ENCODE measurements at regions not wholly inside any gene's neighbourhood (a gene's known extent, or its start where the extent isn't known, plus 50 kb on each side); places are given as distances from the start of the nearest gene placed in this dataset.
"Not testable (repeated sequence)": the region's sequence is repeated elsewhere in the genome, so short reads cannot be mapped to it uniquely, and the experiment has no call there.

DNA sequence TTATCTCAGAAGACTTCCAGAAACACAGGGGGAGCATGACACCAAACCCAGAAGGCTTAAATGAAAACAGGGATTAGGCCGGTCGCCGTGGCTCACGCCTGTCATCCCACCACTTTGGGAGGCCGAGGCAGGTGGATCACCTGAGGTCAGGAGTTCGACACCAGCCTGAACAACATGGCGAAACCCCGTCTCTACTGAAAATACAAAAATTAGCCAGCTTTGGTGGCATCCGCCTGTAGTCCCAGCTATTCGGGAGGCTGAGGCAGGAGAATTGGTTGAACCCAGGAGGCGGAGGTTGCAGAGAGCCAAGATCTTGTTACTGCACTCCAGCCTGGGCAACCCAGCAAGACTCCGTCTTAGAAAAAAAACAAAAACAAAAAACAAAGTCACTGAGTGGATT lies 294.1 kb downstream of the ASMT start:
- TF ChIP-seq ZNF350 (CRISPR knock-in tag; IDR thresholded peaks at IDR 0.05; ENCODE audit: borderline replicate concordance, low read depth); CTCF (CRISPR knock-in tag; IDR thresholded peaks at IDR 0.05); ZSCAN29 (CRISPR knock-in tag; conservative IDR thresholded peaks at IDR 0.05); SMC3 (IDR thresholded peaks at IDR 0.05; ENCODE audit: low read length); ZFP36 (IDR thresholded peaks at IDR 0.05; ENCODE audit: borderline replicate concordance, low read depth, low read length, partially characterized antibody): not testable (repeated sequence)
- TF ChIP-seq, protein P1, sequence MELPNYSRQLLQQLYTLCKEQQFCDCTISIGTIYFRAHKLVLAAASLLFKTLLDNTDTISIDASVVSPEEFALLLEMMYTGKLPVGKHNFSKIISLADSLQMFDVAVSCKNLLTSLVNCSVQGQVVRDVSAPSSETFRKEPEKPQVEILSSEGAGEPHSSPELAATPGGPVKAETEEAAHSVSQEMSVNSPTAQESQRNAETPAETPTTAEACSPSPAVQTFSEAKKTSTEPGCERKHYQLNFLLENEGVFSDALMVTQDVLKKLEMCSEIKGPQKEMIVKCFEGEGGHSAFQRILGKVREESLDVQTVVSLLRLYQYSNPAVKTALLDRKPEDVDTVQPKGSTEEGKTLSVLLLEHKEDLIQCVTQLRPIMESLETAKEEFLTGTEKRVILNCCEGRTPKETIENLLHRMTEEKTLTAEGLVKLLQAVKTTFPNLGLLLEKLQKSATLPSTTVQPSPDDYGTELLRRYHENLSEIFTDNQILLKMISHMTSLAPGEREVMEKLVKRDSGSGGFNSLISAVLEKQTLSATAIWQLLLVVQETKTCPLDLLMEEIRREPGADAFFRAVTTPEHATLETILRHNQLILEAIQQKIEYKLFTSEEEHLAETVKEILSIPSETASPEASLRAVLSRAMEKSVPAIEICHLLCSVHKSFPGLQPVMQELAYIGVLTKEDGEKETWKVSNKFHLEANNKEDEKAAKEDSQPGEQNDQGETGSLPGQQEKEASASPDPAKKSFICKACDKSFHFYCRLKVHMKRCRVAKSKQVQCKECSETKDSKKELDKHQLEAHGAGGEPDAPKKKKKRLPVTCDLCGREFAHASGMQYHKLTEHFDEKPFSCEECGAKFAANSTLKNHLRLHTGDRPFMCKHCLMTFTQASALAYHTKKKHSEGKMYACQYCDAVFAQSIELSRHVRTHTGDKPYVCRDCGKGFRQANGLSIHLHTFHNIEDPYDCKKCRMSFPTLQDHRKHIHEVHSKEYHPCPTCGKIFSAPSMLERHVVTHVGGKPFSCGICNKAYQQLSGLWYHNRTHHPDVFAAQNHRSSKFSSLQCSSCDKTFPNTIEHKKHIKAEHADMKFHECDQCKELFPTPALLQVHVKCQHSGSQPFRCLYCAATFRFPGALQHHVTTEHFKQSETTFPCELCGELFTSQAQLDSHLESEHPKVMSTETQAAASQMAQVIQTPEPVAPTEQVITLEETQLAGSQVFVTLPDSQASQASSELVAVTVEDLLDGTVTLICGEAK (IDR thresholded peaks at IDR 0.05): not testable (repeated sequence)
- TF ChIP-seq, protein P1 (CRISPR knock-in tag; IDR thresholded peaks at IDR 0.05): not testable (repeated sequence)

Data from HepG2 (cell line).